HUES48 (cell line): ENCODE measurements at regions not wholly inside any gene's neighbourhood (a gene's known extent, or its start where the extent isn't known, plus 50 kb on each side); places are given as distances from the start of the nearest gene placed in this dataset.
A peak's percentile ranks its signal among the peaks of the same experiment; 100 is the strongest.
"Not testable (repeated sequence)": the region's sequence is repeated elsewhere in the genome, so short reads cannot be mapped to it uniquely, and the experiment has no call there.

Experiments used
- H3K27ac ChIP-seq: one replicate; pipeline ENCODE4 v1.7.0; 2013; ENCODE audit warnings: low read depth, low read length, inconsistent platforms
- H3K27me3 ChIP-seq: 2 replicates; pipeline ENCODE4 v1.6.1; 2013; ENCODE audit warnings: mild to moderate bottlenecking, low read length; ENCODE audit not compliant: control insufficient read depth, insufficient read depth
- H3K36me3 ChIP-seq: 2 replicates; pipeline ENCODE4 v1.6.1; 2013; ENCODE audit warnings: low read length; ENCODE audit not compliant: control insufficient read depth, insufficient read depth
- H3K4me1 ChIP-seq: 2 replicates; pipeline ENCODE4 v1.6.1; 2013; ENCODE audit warnings: mild to moderate bottlenecking, low read length; ENCODE audit not compliant: control insufficient read depth, insufficient read depth
- H3K4me3 ChIP-seq: 2 replicates; pipeline ENCODE4 v1.5.1; 2013; ENCODE audit warnings: mild to moderate bottlenecking, low read depth, low read length
- H3K9ac ChIP-seq: 2 replicates; pipeline ENCODE4 v1.6.1; 2013; ENCODE audit warnings: mild to moderate bottlenecking, low read depth, low read length, moderate library complexity
- H3K9me3 ChIP-seq: 2 replicates; pipeline ENCODE4 v1.6.1; 2013; ENCODE audit warnings: low read length; ENCODE audit not compliant: control insufficient read depth, insufficient read depth

GRCh38 chr10:32141018-32141807 is 85.0 kb upstream of the KIF5B start:
- peak overlapping the region; percentile 96 for H3K27ac ChIP-seq
- H3K9ac ChIP-seq: no peak overlapping the region

GRCh38 chr10:32140403-32140802 is 84.2 kb upstream of the KIF5B start:
- Histone ChIP-seq H3K27me3 (no peaks in the 10 kb centered on the region), H3K9ac (no peak overlapping the region), H3K9me3 (no peaks in the 10 kb centered on the region), H3K27ac (peak overlapping the region; percentile 96), H3K4me1 (peaks cover 24% of the 10 kb centered on the region), H3K36me3 (no peaks in the 10 kb centered on the region), H3K4me3 (no peak overlapping the region)

More at GRCh38 chr10:32141018-32141807, 85.0 kb upstream of the KIF5B start:
- no peaks in the 10 kb centered on the region for H3K9me3 ChIP-seq
- H3K27me3 ChIP-seq: no peaks in the 10 kb centered on the region
- H3K36me3 ChIP-seq: no peaks in the 10 kb centered on the region
- no peak overlapping the region for H3K4me3 ChIP-seq
- H3K4me1 ChIP-seq: peaks cover 24% of the 10 kb centered on the region

GRCh38 chr10:32139223-32140073 is 83.2 kb upstream of the KIF5B start:
- H3K36me3 ChIP-seq: no peaks in the 10 kb centered on the region
- H3K9me3 ChIP-seq: no peaks in the 10 kb centered on the region
- no peaks in the 10 kb centered on the region for H3K27me3 ChIP-seq
- H3K4me1 ChIP-seq: peaks cover 24% of the 10 kb centered on the region
- peak overlapping the region; percentile 68 for H3K9ac ChIP-seq
- peak overlapping the region; percentile 96 for H3K27ac ChIP-seq
- H3K4me3 ChIP-seq: peak overlapping the region; percentile 4; the same call in 1 of the 2 replicates

- H3K4me1 ChIP-seq: peaks cover 24% of the 10 kb centered on the region
- H3K4me3 ChIP-seq, H3K9ac ChIP-seq, H3K9me3 ChIP-seq, H3K27me3 ChIP-seq, H3K36me3 ChIP-seq, H3K27ac ChIP-seq: not testable (repeated sequence)
Observed at GRCh38 chr10:32136927-32137326, 80.7 kb upstream of the KIF5B start.

- not testable (repeated sequence) for H3K9me3 ChIP-seq, H3K36me3 ChIP-seq, H3K27ac ChIP-seq, H3K27me3 ChIP-seq, H3K9ac ChIP-seq, H3K4me3 ChIP-seq
- peaks cover 21% of the 10 kb centered on the region for H3K4me1 ChIP-seq
Observed at GRCh38 chr10:32135796-32136195, 79.6 kb upstream of the KIF5B start.

- H3K27me3 ChIP-seq: no peaks in the 10 kb centered on the region
- no peaks in the 10 kb centered on the region for H3K4me1 ChIP-seq
- no peak overlapping the region for H3K4me3 ChIP-seq
- no peak overlapping the region for H3K27ac ChIP-seq
- no peak overlapping the region for H3K9ac ChIP-seq
- H3K9me3 ChIP-seq: no peaks in the 10 kb centered on the region
- no peaks in the 10 kb centered on the region for H3K36me3 ChIP-seq
Observed at GRCh38 chr10:32132357-32132946, 76.2 kb upstream of the KIF5B start.

GRCh38 chr10:32131388-32131787 is 75.2 kb upstream of the KIF5B start:
- Histone ChIP-seq H3K4me1 (no peaks in the 10 kb centered on the region), H3K27ac (no peak overlapping the region), H3K9me3 (no peaks in the 10 kb centered on the region), H3K27me3 (no peaks in the 10 kb centered on the region), H3K4me3 (no peak overlapping the region), H3K9ac (no peak overlapping the region), H3K36me3 (no peaks in the 10 kb centered on the region)

- H3K36me3 ChIP-seq: no peaks in the 10 kb centered on the region
- no peak overlapping the region for H3K4me3 ChIP-seq
- H3K9me3 ChIP-seq: no peaks in the 10 kb centered on the region
- no peak overlapping the region for H3K9ac ChIP-seq
- H3K27me3 ChIP-seq: no peaks in the 10 kb centered on the region
- no peak overlapping the region for H3K27ac ChIP-seq
- no peaks in the 10 kb centered on the region for H3K4me1 ChIP-seq
Observed at GRCh38 chr10:32130788-32131187, 74.6 kb upstream of the KIF5B start.

- Histone ChIP-seq H3K4me1 (no peaks in the 10 kb centered on the region), H3K9ac (no peak overlapping the region), H3K27ac (no peak overlapping the region), H3K27me3 (no peaks in the 10 kb centered on the region), H3K9me3 (no peaks in the 10 kb centered on the region), H3K4me3 (no peak overlapping the region), H3K36me3 (no peaks in the 10 kb centered on the region)
Observed at GRCh38 chr10:32125023-32125422, 68.8 kb upstream of the KIF5B start.

- Histone ChIP-seq H3K9me3 (no peaks in the 10 kb centered on the region), H3K27ac (no peak overlapping the region), H3K4me3 (no peak overlapping the region), H3K36me3 (no peaks in the 10 kb centered on the region), H3K9ac (no peak overlapping the region), H3K4me1 (no peaks in the 10 kb centered on the region), H3K27me3 (no peaks in the 10 kb centered on the region)
Observed at GRCh38 chr10:32123021-32123420, 66.8 kb upstream of the KIF5B start.

GRCh38 chr10:32121648-32122047 is 65.4 kb upstream of the KIF5B start:
- Histone ChIP-seq H3K4me1 (no peaks in the 10 kb centered on the region), H3K4me3 (no peak overlapping the region), H3K36me3 (no peaks in the 10 kb centered on the region), H3K27ac (no peak overlapping the region), H3K9ac (no peak overlapping the region), H3K27me3 (no peaks in the 10 kb centered on the region), H3K9me3 (no peaks in the 10 kb centered on the region)
